ENCODE measurements at regions not wholly inside any gene's neighbourhood (a gene's known extent, or its start where the extent isn't known, plus 50 kb on each side); places are given as distances from the start of the nearest gene placed in this dataset.

DNA sequence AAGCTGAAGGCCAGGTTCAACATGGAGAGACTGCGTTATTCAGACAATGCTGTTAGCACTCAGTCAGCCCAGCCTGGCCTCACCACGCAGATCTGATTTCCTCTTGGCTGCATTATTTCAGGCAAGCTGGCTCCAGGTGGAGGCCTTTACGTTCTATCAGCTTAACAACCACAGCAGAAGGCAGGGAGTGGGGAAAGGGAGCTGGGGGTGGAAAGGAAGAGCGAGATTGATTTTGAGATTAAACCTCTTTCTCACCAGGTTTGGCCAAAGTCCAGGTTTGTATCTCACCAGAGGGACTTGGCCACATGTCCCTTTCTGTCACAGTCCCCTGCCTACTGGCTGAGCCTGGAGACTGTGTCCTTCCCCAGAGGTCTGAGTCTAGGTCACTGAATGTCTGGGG, 543.7 kb upstream of the TMEM132C start:
- H3K27me3 ChIP-seq: no peaks in the 10 kb centered on the region
- DNase-seq (no peak), ATAC-seq (no peak)
- no peaks in the 10 kb centered on the region for H3K4me1 ChIP-seq
- H3K36me3 ChIP-seq: no peaks in the 10 kb centered on the region
- TF ChIP-seq POLR2A (IDR thresholded peaks at IDR 0.05): no peak
- TF ChIP-seq, protein P1, sequence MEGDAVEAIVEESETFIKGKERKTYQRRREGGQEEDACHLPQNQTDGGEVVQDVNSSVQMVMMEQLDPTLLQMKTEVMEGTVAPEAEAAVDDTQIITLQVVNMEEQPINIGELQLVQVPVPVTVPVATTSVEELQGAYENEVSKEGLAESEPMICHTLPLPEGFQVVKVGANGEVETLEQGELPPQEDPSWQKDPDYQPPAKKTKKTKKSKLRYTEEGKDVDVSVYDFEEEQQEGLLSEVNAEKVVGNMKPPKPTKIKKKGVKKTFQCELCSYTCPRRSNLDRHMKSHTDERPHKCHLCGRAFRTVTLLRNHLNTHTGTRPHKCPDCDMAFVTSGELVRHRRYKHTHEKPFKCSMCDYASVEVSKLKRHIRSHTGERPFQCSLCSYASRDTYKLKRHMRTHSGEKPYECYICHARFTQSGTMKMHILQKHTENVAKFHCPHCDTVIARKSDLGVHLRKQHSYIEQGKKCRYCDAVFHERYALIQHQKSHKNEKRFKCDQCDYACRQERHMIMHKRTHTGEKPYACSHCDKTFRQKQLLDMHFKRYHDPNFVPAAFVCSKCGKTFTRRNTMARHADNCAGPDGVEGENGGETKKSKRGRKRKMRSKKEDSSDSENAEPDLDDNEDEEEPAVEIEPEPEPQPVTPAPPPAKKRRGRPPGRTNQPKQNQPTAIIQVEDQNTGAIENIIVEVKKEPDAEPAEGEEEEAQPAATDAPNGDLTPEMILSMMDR (IDR thresholded peaks at IDR 0.05 in 4 of 5, conservative IDR thresholded peaks at IDR 0.05 in 1 of 5): no peak
- in situ Hi-C loops (cut with MboI; ENCODE audit: low sequenced_read_pairs in 4 of 4): no loop called here
- no peak overlapping the region for H3K27ac ChIP-seq
- intact Hi-C loops (cut with DNase I; ENCODE audit: low total_unique reads): no loop called here
- H3K4me3 ChIP-seq: no peak overlapping the region
- H3K9me3 ChIP-seq: no peaks in the 10 kb centered on the region

DNA sequence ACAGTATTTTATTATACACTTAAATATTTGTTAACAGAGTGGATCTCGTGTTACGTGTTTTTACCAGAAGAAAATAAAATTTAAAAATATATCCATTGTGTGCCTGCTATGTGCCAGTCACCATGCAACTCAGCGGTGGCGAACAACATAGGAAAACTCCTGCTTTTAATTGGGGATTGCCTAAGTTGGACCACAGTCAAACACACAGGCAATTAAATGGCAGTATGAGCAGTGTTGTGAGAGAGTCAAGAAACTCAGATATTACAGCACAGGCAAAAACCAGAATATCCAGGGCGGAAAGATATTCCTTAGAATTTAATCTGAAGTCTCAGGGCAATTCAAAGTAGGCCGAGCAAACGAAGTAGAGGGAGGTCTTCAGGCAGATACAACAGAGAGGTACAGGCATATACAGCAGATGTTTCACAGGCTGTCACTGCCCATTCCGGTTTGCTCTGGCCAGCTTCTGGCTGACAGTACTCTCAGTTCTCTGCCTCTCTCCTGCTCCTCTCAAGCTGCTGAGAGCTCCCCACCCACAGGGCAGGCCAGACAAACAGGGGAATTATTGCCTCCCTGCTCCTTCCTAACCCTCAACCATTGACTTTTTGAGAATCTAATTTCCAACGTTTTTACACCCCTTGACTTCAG, 540.2 kb upstream of the TMEM132C start:
- H3K4me3 ChIP-seq: no peak overlapping the region
- no peaks in the 10 kb centered on the region for H3K36me3 ChIP-seq
- H3K9me3 ChIP-seq: no peaks in the 10 kb centered on the region
- H3K27ac ChIP-seq: no peak overlapping the region
- H3K4me1 ChIP-seq: no peaks in the 10 kb centered on the region
- no peaks in the 10 kb centered on the region for H3K27me3 ChIP-seq
- in situ Hi-C loops (cut with MboI; ENCODE audit: low sequenced_read_pairs in 4 of 4) (no loop called here), intact Hi-C loops (cut with DNase I; ENCODE audit: low total_unique reads) (no loop called here)
- TF ChIP-seq, protein P1 (IDR thresholded peaks at IDR 0.05 in 4 of 5, conservative IDR thresholded peaks at IDR 0.05 in 1 of 5): no peak
- TF ChIP-seq POLR2A (IDR thresholded peaks at IDR 0.05): no peak
- no peak for DNase-seq
- no peak for ATAC-seq

DNA sequence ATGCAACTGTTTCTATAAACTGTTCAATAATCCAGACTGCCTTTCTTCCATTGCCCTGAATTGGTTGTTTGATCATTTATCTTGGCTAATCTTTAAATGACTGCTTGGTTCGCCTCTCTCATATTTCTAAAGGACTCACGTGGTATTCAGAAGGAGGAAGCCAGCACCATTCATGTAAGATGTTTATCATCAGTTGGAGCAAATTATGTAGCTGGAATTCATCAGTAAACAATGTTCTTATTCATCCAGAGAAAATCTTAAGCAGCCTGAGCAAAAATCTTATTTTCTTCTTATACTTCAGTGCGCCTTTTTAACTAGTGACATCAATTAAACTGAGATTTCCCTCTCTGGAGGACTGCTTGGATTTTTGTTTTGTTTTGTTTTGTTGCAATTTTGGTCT, 538.7 kb upstream of the TMEM132C start:
- Histone ChIP-seq H3K9me3 (no peaks in the 10 kb centered on the region), H3K36me3 (no peaks in the 10 kb centered on the region), H3K27ac (no peak overlapping the region), H3K27me3 (no peaks in the 10 kb centered on the region), H3K4me3 (no peak overlapping the region), H3K4me1 (no peaks in the 10 kb centered on the region)
- ATAC-seq: no peak
- in situ Hi-C loops (cut with MboI; ENCODE audit: low sequenced_read_pairs in 4 of 4): no loop called here
- TF ChIP-seq POLR2A (IDR thresholded peaks at IDR 0.05): no peak
- TF ChIP-seq, protein P1 (IDR thresholded peaks at IDR 0.05 in 4 of 5, conservative IDR thresholded peaks at IDR 0.05 in 1 of 5): no peak
- intact Hi-C loops (cut with DNase I; ENCODE audit: low total_unique reads): no loop called here
- DNase-seq: no peak

DNA sequence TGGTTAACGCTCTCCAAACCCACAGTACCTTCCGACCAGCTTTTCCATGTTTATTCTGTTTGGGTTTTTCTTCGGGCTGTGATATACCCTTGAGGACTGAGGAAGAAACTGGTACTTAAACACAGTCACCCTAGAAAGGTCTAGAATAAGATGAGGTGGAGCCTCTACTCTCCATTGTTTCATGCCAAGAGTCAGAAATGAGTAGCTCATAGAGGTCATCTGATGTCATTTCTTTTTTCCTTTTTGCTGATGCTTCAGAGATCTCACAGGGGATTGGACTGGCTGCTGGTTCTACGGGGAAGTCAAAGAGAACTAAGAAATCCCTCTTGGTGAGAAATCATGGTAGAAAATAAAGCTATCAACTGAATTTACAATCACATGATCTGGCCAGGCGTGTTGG, 538.2 kb upstream of the TMEM132C start:
- no peaks in the 10 kb centered on the region for H3K9me3 ChIP-seq
- DNase-seq (no peak), ATAC-seq (no peak)
- H3K27me3 ChIP-seq: no peaks in the 10 kb centered on the region
- no peaks in the 10 kb centered on the region for H3K4me1 ChIP-seq
- no peak for TF ChIP-seq POLR2A (IDR thresholded peaks at IDR 0.05)
- TF ChIP-seq, protein P1 (IDR thresholded peaks at IDR 0.05 in 4 of 5, conservative IDR thresholded peaks at IDR 0.05 in 1 of 5): no peak
- intact Hi-C loops (cut with DNase I; ENCODE audit: low total_unique reads) (no loop called here), in situ Hi-C loops (cut with MboI; ENCODE audit: low sequenced_read_pairs in 4 of 4) (no loop called here)
- no peak overlapping the region for H3K4me3 ChIP-seq
- no peaks in the 10 kb centered on the region for H3K36me3 ChIP-seq
- no peak overlapping the region for H3K27ac ChIP-seq

DNA sequence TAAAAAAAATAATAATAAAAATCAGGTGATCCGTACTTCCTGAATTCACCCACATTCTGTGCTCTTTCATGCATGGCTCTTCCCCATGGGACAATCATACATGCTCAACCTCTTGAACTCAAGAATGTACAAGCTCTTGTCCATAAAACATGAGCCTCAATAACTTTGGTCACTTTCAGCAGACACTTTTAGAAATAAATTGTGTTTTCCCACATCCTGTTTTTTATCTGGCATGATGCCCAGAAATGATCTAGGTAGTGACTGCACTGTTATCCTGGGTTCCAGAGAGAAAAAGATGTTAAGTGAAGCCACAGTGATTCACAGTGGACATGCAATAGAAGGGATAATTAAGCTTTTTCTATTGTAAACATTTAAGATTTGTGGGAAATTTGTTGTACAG, 537.6 kb upstream of the TMEM132C start:
- intact Hi-C loops (cut with DNase I; ENCODE audit: low total_unique reads): no loop called here

More for the DNA sequence above, 537.6 kb upstream of the TMEM132C start:
- Histone ChIP-seq H3K36me3 (no peaks in the 10 kb centered on the region), H3K4me1 (no peaks in the 10 kb centered on the region), H3K9me3 (no peaks in the 10 kb centered on the region), H3K4me3 (no peak overlapping the region), H3K27me3 (no peaks in the 10 kb centered on the region), H3K27ac (no peak overlapping the region)
- DNase-seq: no peak
- ATAC-seq: no peak
- TF ChIP-seq, protein P1 (IDR thresholded peaks at IDR 0.05 in 4 of 5, conservative IDR thresholded peaks at IDR 0.05 in 1 of 5): no peak
- TF ChIP-seq POLR2A (IDR thresholded peaks at IDR 0.05): no peak
- in situ Hi-C loops (cut with MboI; ENCODE audit: low sequenced_read_pairs in 4 of 4): no loop called here

Data from gastrocnemius medialis (tissue), 4 donors.